ENCODE measurements at regions not wholly inside any gene's neighbourhood (a gene's known extent, or its start where the extent isn't known, plus 50 kb on each side); places are given as distances from the start of the nearest gene placed in this dataset.

GRCh38 chr6:14328163-14328562 lies 210.6 kb downstream of the CD83 start:
- 33% methylated on average over 9 of the region's 9 CpGs for WGBS (ENCODE audit: low lambda C conversion rate)

More at GRCh38 chr6:14328163-14328562, 210.6 kb downstream of the CD83 start:
- BruUV-seq (replicated peaks), result no TSS peak
- no peaks in the 10 kb centered on the region for H3K36me3 ChIP-seq (replicated peaks in 1 of 2; ENCODE audit: control insufficient read depth in 1 of 2, insufficient read depth in 2 of 2, low read length in 2 of 2)
- no peaks in the 10 kb centered on the region for H3K79me2 ChIP-seq (ENCODE audit: insufficient read depth, low read length)
- no peak overlapping the region for H3K4me2 ChIP-seq (ENCODE audit: low read depth, low read length)
- no peaks in the 10 kb centered on the region for H3K4me1 ChIP-seq (ENCODE audit: insufficient read depth, low read length)
- TF ChIP-seq SYNCRIP (IDR thresholded peaks at IDR 0.05; ENCODE audit: insufficient read depth, low read depth, low read length) (no peak), ZNF281 (CRISPR knock-in tag; IDR thresholded peaks at IDR 0.05; ENCODE audit: borderline replicate concordance) (no peak), ZBTB1 (CRISPR knock-in tag; IDR thresholded peaks at IDR 0.05; ENCODE audit: borderline replicate concordance) (no peak), JARID2 (CRISPR knock-in tag; IDR thresholded peaks at IDR 0.05; ENCODE audit: insufficient replicate concordance) (no peak), ZNF543 (CRISPR knock-in tag; IDR thresholded peaks at IDR 0.05) (no peak), ZNF329 (CRISPR knock-in tag; IDR thresholded peaks at IDR 0.05; ENCODE audit: low read depth) (no peak), NFATC3 (CRISPR knock-in tag; IDR thresholded peaks at IDR 0.05) (no peak)
- TF ChIP-seq, protein P1, sequence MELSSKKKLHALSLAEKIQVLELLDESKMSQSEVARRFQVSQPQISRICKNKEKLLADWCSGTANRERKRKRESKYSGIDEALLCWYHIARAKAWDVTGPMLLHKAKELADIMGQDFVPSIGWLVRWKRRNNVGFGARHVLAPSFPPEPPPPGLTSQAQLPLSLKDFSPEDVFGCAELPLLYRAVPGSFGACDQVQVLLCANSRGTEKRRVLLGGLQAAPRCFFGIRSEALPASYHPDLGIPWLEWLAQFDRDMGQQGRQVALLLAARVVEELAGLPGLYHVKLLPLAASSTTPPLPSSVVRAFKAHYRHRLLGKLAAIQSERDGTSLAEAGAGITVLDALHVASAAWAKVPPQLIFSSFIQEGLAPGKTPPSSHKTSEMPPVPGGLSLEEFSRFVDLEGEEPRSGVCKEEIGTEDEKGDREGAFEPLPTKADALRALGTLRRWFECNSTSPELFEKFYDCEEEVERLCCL (CRISPR knock-in tag; IDR thresholded peaks at IDR 0.05; ENCODE audit: borderline replicate concordance), result no peak
- H4K20me1 ChIP-seq (ENCODE audit: insufficient read depth, low read length), result no peaks in the 10 kb centered on the region
- no peak for ATAC-seq
- no peak for FAIRE-seq
- H3K9ac ChIP-seq (ENCODE audit: insufficient read depth, low read depth, low read length), result no peak overlapping the region
- CTCF ChIA-PET (ENCODE audit: low intra/inter-chr PET ratio, low total read pairs), result no interaction called here
- no peak for DNase-seq (ENCODE audit: low spot score)
- in situ Hi-C loops (cut with HindIII; ENCODE audit: extremely low pct_ligation_motif_present, low pct_unique_long_range_greater_than_20kb) (no loop called here), intact Hi-C loops (cut with micrococcal nuclease; ENCODE audit: unreplicated experiment) (no loop called here)
- peaks cover 0 to 3% of the 10 kb centered on the region in 2 experiments; a peak in 2 of 5 replicates for H3K27me3 ChIP-seq (ENCODE audit: control insufficient read depth in 1 of 2, insufficient read depth in 2 of 2, low read length in 2 of 2)
- POLR2A ChIA-PET, result no interaction called here
- no peak overlapping the region for H2AFZ ChIP-seq (ENCODE audit: low read length)
- H3K9me3 ChIP-seq (ENCODE audit: low read length), result no peaks in the 10 kb centered on the region
- no peak overlapping the region for H3K27ac ChIP-seq (ENCODE audit: extremely low read length, insufficient read depth, low read length)
- no peak overlapping the region for H3K4me3 ChIP-seq (replicated peaks in 1 of 3; ENCODE audit: insufficient read depth in 1 of 3, low read depth in 2 of 3, low read length in 3 of 3)

Data from HepG2 (cell line).